CD4-positive, alpha-beta T cell (primary cell): ENCODE measurements at regions not wholly inside any gene's neighbourhood (a gene's known extent, or its start where the extent isn't known, plus 50 kb on each side); places are given as distances from the start of the nearest gene placed in this dataset.

Source experiments
- ATAC-seq: fragments of 200-7000 bp; cut with Tn5 transposase; one replicate; pipeline ENCODE4 v1.10.0; 2022; ENCODE audit warnings: mild to moderate bottlenecking; ENCODE audit not compliant: poor library complexity
- CTCF ChIA-PET: fragments of 350-600 bp; sonication (Branson Sonifier 250); formaldehyde crosslinking; loops from one replicate; lab custom pipeline; 2021; ENCODE audit warnings: antibody characterized with exemption, inconsistent platforms; lab: Charles Lee
- POLR2A ChIA-PET: fragments of 350-600 bp; sonication (Branson Sonifier 250); formaldehyde crosslinking; loops from one replicate; lab custom pipeline; 2021; ENCODE audit warnings: antibody characterized with exemption, inconsistent platforms; lab: Charles Lee
- DNase-seq, 14 experiments: peaks; one replicate each; pipeline ENCODE4 v3.0.0-alpha.2; 2013 to 2020; ENCODE audit warnings: mixed read lengths in 2 of 14
- H3K27ac ChIP-seq, 2 donors: one replicate each; pipeline versions ENCODE4 v1.5.1 to v1.7.0; 2013; ENCODE audit warnings: low read length in 2 of 2, low read depth in 1 of 2, mild to moderate bottlenecking in 1 of 2
- H3K27me3 ChIP-seq, 2 experiments: 1 replicate in 1 of 2; 2 replicates in 1 of 2; pipeline versions ENCODE4 v1.6.1 to v1.7.0; 2013; ENCODE audit warnings: low read length in 2 of 2, control low read depth in 1 of 2, mild to moderate bottlenecking in 1 of 2, moderate library complexity in 1 of 2; ENCODE audit not compliant: insufficient read depth in 2 of 2, control insufficient read depth in 1 of 2
- H3K36me3 ChIP-seq: one replicate; pipeline ENCODE4 v1.6.1; 2013; ENCODE audit warnings: low read length, control low read depth; ENCODE audit not compliant: insufficient read depth
- H3K4me1 ChIP-seq: one replicate; pipeline ENCODE4 v1.6.1; 2013; ENCODE audit warnings: low read length, control low read depth; ENCODE audit not compliant: insufficient read depth
- H3K4me3 ChIP-seq: one replicate; pipeline ENCODE4 v1.5.1; 2013; ENCODE audit warnings: mild to moderate bottlenecking, low read length, moderate library complexity
- H3K9me3 ChIP-seq, 2 experiments: 1 replicate in 1 of 2; 2 replicates in 1 of 2; pipeline versions ENCODE4 v1.6.1 to v1.7.0; 2013; ENCODE audit warnings: low read length in 2 of 2, mild to moderate bottlenecking in 2 of 2, control low read depth in 1 of 2, moderate library complexity in 1 of 2; ENCODE audit not compliant: control insufficient read depth in 1 of 2, insufficient read depth in 1 of 2
- H3K27ac Mint-ChIP-seq: one replicate; pipeline ENCODE4 v1.8.0; 2020; ENCODE audit warnings: mixed read lengths
- H3K27me3 Mint-ChIP-seq: one replicate; pipeline ENCODE4 v1.8.0; 2021; ENCODE audit warnings: mixed read lengths
- H3K36me3 Mint-ChIP-seq: one replicate; pipeline ENCODE4 v1.8.0; 2021; ENCODE audit warnings: low read depth, mixed read lengths
- H3K4me1 Mint-ChIP-seq: one replicate; pipeline ENCODE4 v1.8.0; 2021; ENCODE audit warnings: low read depth, mixed read lengths
- H3K4me3 Mint-ChIP-seq: one replicate; pipeline ENCODE4 v1.8.0; 2020; ENCODE audit warnings: mild to moderate bottlenecking, mixed read lengths
- H3K9me3 Mint-ChIP-seq: one replicate; pipeline ENCODE4 v1.8.0; 2020; ENCODE audit warnings: mixed read lengths
- intact Hi-C, 2 experiments: fragments of 100-400 bp; cut with DNase I in 1 of 2; cut with micrococcal nuclease in 1 of 2; formaldehyde crosslinking; loops; one replicate each; pipeline versions ENCODE4 v1.15.1 to v1.9.0; 2023 to 2025; cut with DNase I, micrococcal nuclease
- TF ChIP-seq, protein P1 (sequence below): fragments of 200-600 bp; IDR thresholded peaks from one replicate; pipeline ENCODE4 v1.8.0; 2022; ENCODE audit warnings: antibody characterized with exemption, mild to moderate bottlenecking

DNA sequence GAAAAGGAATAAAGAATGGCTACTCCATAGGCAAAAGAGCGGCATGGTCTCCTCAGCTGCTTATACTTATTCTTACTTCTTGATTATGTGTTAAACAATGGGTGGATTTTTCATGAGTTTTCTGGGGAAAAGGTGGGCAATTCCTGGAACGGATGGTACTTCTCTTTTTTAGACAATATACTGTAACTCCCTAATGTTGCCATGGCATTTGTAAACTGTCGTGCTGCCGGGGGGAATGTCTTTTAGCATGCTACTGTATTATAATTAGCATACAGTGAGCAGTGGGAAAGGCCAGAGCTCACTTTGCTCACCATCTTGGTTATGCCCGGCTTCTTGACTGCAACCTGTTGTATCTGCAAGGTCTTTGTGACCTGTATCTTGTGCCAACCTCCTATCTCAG, 372.1 kb upstream of the AKR1E2 start:
- ATAC-seq (no peak), DNase-seq (no peak)
- Histone ChIP-seq H3K4me3 (no peak overlapping the region), H3K4me1 (peaks cover 3% of the 10 kb centered on the region), H3K36me3 (no peaks in the 10 kb centered on the region), H3K27me3 (no peaks in the 10 kb centered on the region), H3K9me3 (no peaks in the 10 kb centered on the region), H3K27ac (no peak overlapping the region)
- POLR2A ChIA-PET: no interaction called here
- Mint-ChIP-seq H3K27me3 (no peaks in the 10 kb centered on the region), H3K27ac (no peak overlapping the region), H3K9me3 (no peaks in the 10 kb centered on the region), H3K4me1 (peaks cover 10% of the 10 kb centered on the region), H3K36me3 (no peaks in the 10 kb centered on the region), H3K4me3 (no peak overlapping the region)
- TF ChIP-seq, protein P1, sequence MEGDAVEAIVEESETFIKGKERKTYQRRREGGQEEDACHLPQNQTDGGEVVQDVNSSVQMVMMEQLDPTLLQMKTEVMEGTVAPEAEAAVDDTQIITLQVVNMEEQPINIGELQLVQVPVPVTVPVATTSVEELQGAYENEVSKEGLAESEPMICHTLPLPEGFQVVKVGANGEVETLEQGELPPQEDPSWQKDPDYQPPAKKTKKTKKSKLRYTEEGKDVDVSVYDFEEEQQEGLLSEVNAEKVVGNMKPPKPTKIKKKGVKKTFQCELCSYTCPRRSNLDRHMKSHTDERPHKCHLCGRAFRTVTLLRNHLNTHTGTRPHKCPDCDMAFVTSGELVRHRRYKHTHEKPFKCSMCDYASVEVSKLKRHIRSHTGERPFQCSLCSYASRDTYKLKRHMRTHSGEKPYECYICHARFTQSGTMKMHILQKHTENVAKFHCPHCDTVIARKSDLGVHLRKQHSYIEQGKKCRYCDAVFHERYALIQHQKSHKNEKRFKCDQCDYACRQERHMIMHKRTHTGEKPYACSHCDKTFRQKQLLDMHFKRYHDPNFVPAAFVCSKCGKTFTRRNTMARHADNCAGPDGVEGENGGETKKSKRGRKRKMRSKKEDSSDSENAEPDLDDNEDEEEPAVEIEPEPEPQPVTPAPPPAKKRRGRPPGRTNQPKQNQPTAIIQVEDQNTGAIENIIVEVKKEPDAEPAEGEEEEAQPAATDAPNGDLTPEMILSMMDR: no peak
- CTCF ChIA-PET: no interaction called here
- intact Hi-C loops: no loop called here

- Histone ChIP-seq H3K36me3 (no peaks in the 10 kb centered on the region), H3K4me1 (peaks cover 3% of the 10 kb centered on the region), H3K27ac (no peak overlapping the region), H3K4me3 (no peak overlapping the region), H3K9me3 (no peaks in the 10 kb centered on the region), H3K27me3 (no peaks in the 10 kb centered on the region)
- Mint-ChIP-seq H3K4me3 (no peak overlapping the region), H3K27ac (no peak overlapping the region), H3K9me3 (no peaks in the 10 kb centered on the region), H3K4me1 (peaks cover 10% of the 10 kb centered on the region), H3K36me3 (no peaks in the 10 kb centered on the region), H3K27me3 (no peaks in the 10 kb centered on the region)
- TF ChIP-seq, protein P1: no peak
- ChIA-PET CTCF (no interaction called here), POLR2A (no interaction called here)
- no peak for ATAC-seq
- intact Hi-C loops: no loop called here
- no peak for DNase-seq
These were observed 372.7 kb upstream of the AKR1E2 start for GRCh38 chr10:4453276-4453675.

- H3K9me3 Mint-ChIP-seq: no peaks in the 10 kb centered on the region
- no peaks in the 10 kb centered on the region for H3K9me3 ChIP-seq
- H3K4me1 ChIP-seq: peaks cover 3% of the 10 kb centered on the region
- ATAC-seq (no peak), DNase-seq (peak in 2 of 14 experiments; percentile 16 to 41)
- H3K36me3 ChIP-seq: no peaks in the 10 kb centered on the region
- intact Hi-C loops: no loop called here
- peaks cover 10% of the 10 kb centered on the region for H3K4me1 Mint-ChIP-seq
- CTCF ChIA-PET: no interaction called here
- no peaks in the 10 kb centered on the region for H3K36me3 Mint-ChIP-seq
- POLR2A ChIA-PET: no interaction called here
- H3K27ac ChIP-seq: no peak overlapping the region
- TF ChIP-seq, protein P1: no peak
- no peak overlapping the region for H3K4me3 Mint-ChIP-seq
- H3K27me3 Mint-ChIP-seq: no peaks in the 10 kb centered on the region
- no peak overlapping the region for H3K4me3 ChIP-seq
- no peak overlapping the region for H3K27ac Mint-ChIP-seq
- no peaks in the 10 kb centered on the region for H3K27me3 ChIP-seq
These were observed 374.8 kb upstream of the AKR1E2 start for GRCh38 chr10:4450981-4451908.
